ENCODE measurements at regions not wholly inside any gene's neighbourhood (a gene's known extent, or its start where the extent isn't known, plus 50 kb on each side); places are given as distances from the start of the nearest gene placed in this dataset.

GRCh38 chr5:96503501-96504236 lies 70.6 kb upstream of the PCSK1 start:
- Histone ChIP-seq H3K9me3 (no peaks in the 10 kb centered on the region), H3K4me1 (no peaks in the 10 kb centered on the region), H3K4me3 (no peak overlapping the region), H3K27me3 (replicated peaks in 1 of 7) (no peaks in the 10 kb centered on the region), H3K27ac (no peak overlapping the region), H3K36me3 (no peaks in the 10 kb centered on the region)
- intact Hi-C loops (cut with DNase I; ENCODE audit: low total_unique reads), result no loop called here
- TF ChIP-seq POLR2AphosphoS5 (IDR thresholded peaks at IDR 0.05) (no peak), POLR2A (IDR thresholded peaks at IDR 0.05) (no peak), CTCF (IDR thresholded peaks at IDR 0.05 in 8 of 11, conservative IDR thresholded peaks at IDR 0.05 in 3 of 11) (no peak)
- 86 to 88% (median 87%) methylated on average over 15 of the region's 15 CpGs for WGBS, 5 donors
- DNase-seq, result no peak

DNA sequence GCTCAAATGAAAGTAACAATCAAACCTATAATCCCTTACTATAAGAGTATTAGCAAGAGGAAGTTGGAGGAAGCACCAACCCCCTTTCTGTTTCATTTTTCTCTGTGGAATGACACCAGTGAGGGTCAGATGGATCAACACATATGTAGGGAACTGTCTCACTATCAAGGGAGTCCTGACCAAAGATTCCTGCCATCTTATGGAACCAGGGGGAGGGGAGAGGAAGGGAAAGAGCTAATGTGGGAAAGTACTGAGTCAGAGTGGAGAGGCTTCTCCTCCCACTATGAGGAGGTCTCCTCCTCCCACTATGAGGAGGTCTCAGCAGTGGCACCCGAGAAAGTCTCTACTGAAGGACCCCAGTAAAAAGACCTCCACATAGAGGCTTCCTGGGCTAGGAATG lies 73.3 kb upstream of the PCSK1 start:
- 46 to 80% (median 75%) methylated on average over 1 of the region's 1 CpG for WGBS, 5 donors
- no peak for TF ChIP-seq CTCF (IDR thresholded peaks at IDR 0.05 in 8 of 11, conservative IDR thresholded peaks at IDR 0.05 in 3 of 11)
- TF ChIP-seq POLR2AphosphoS5 (IDR thresholded peaks at IDR 0.05), result no peak
- TF ChIP-seq POLR2A (IDR thresholded peaks at IDR 0.05), result no peak
- no peak for DNase-seq
- intact Hi-C loops (cut with DNase I; ENCODE audit: low total_unique reads), result no loop called here
- Histone ChIP-seq H3K27ac (no peak overlapping the region), H3K9me3 (no peaks in the 10 kb centered on the region), H3K36me3 (no peaks in the 10 kb centered on the region), H3K4me1 (no peaks in the 10 kb centered on the region), H3K4me3 (no peak overlapping the region), H3K27me3 (replicated peaks in 1 of 7) (no peaks in the 10 kb centered on the region)

- Histone ChIP-seq H3K9me3 (no peaks in the 10 kb centered on the region), H3K27me3 (replicated peaks in 1 of 7) (no peaks in the 10 kb centered on the region), H3K4me3 (no peak overlapping the region), H3K27ac (no peak overlapping the region), H3K36me3 (no peaks in the 10 kb centered on the region), H3K4me1 (no peaks in the 10 kb centered on the region)
- 77 to 94% (median 86%) methylated on average over 7 of the region's 7 CpGs for WGBS, 5 donors
- DNase-seq, result no peak
- intact Hi-C loops (cut with DNase I; ENCODE audit: low total_unique reads), result no loop called here
- no peak for TF ChIP-seq POLR2A (IDR thresholded peaks at IDR 0.05)
- no peak for TF ChIP-seq CTCF (IDR thresholded peaks at IDR 0.05 in 8 of 11, conservative IDR thresholded peaks at IDR 0.05 in 3 of 11)
- no peak for TF ChIP-seq POLR2AphosphoS5 (IDR thresholded peaks at IDR 0.05)
Measured at GRCh38 chr5:96506866-96507527, 73.9 kb upstream of the PCSK1 start.

- 0% methylated on average over 1 of the region's 1 CpG for whole genome bisulfite sequencing, 5 donors
- Histone ChIP-seq H3K27ac (no peak overlapping the region), H3K9me3 (no peaks in the 10 kb centered on the region), H3K27me3 (replicated peaks in 1 of 7) (no peaks in the 10 kb centered on the region), H3K4me1 (no peaks in the 10 kb centered on the region), H3K36me3 (no peaks in the 10 kb centered on the region), H3K4me3 (no peak overlapping the region)
- TF ChIP-seq POLR2AphosphoS5 (IDR thresholded peaks at IDR 0.05) (no peak), CTCF (IDR thresholded peaks at IDR 0.05 in 8 of 11, conservative IDR thresholded peaks at IDR 0.05 in 3 of 11) (no peak), POLR2A (IDR thresholded peaks at IDR 0.05) (no peak)
- no peak for DNase-seq
- intact Hi-C loops (cut with DNase I; ENCODE audit: low total_unique reads), result no loop called here
Measured at GRCh38 chr5:96509316-96509715, 76.3 kb upstream of the PCSK1 start.
